Activated naive CD4-positive, alpha-beta T cell treated with anti-CD3 and anti-CD28 coated beads for 36 hours (primary cell): ENCODE measurements at regions not wholly inside any gene's neighbourhood (a gene's known extent, or its start where the extent isn't known, plus 50 kb on each side); places are given as distances from the start of the nearest gene placed in this dataset.
"Not testable (repeated sequence)": the region's sequence is repeated elsewhere in the genome, so short reads cannot be mapped to it uniquely, and the experiment has no call there.

Source experiments
- CTCF ChIA-PET: fragments of 350-600 bp; sonication (Branson Sonifier 250); formaldehyde crosslinking; loops from one replicate; lab custom pipeline; 2021; ENCODE audit warnings: antibody characterized with exemption; lab: Charles Lee
- DNase-seq: peaks from one replicate; pipeline ENCODE4 v3.0.0-alpha.2; 2020
- H3K27ac Mint-ChIP-seq: one replicate; pipeline ENCODE4 v1.8.0; 2021; ENCODE audit warnings: mild to moderate bottlenecking, mixed read lengths
- H3K27me3 Mint-ChIP-seq: one replicate; pipeline ENCODE4 v1.8.0; 2021; ENCODE audit warnings: low read depth, mixed read lengths
- H3K36me3 Mint-ChIP-seq: one replicate; pipeline ENCODE4 v1.8.0; 2021; ENCODE audit warnings: low read depth, mixed read lengths
- H3K4me1 Mint-ChIP-seq: one replicate; pipeline ENCODE4 v1.8.0; 2021; ENCODE audit warnings: low read depth, mixed read lengths
- H3K4me3 Mint-ChIP-seq: one replicate; pipeline ENCODE4 v1.8.0; 2021; ENCODE audit warnings: mild to moderate bottlenecking, moderate library complexity, mixed read lengths
- H3K9me3 Mint-ChIP-seq: one replicate; pipeline ENCODE4 v1.8.0; 2021; ENCODE audit warnings: mixed read lengths
- intact Hi-C: fragments of 100-400 bp; cut with micrococcal nuclease; formaldehyde crosslinking; loops from one replicate; pipeline ENCODE4 v1.15.1; 2023

GRCh38 chr15:53810306-53810705 is 50.8 kb upstream of the WDR72 start:
- H3K4me3 Mint-ChIP-seq, DNase-seq, H3K36me3 Mint-ChIP-seq, H3K27me3 Mint-ChIP-seq, H3K4me1 Mint-ChIP-seq, H3K27ac Mint-ChIP-seq, H3K9me3 Mint-ChIP-seq: not testable (repeated sequence)
- intact Hi-C loops, result loop anchor here (5.0 kb wide), 1 partner anchor 1482 kb away; no protein-coding TSS in a partner anchor
- CTCF ChIA-PET, result interaction anchor here (0.6 kb wide), 1 partner anchor 474 kb away, joined by 3 read pairs; no protein-coding TSS in a partner anchor
